Karpas-422 (cell line): ENCODE measurements at regions not wholly inside any gene's neighbourhood (a gene's known extent, or its start where the extent isn't known, plus 50 kb on each side); places are given as distances from the start of the nearest gene placed in this dataset.

Experiments used
- DNase-seq: peaks from one replicate; pipeline ENCODE4 v3.0.0-alpha.2; 2015
- H2AFZ ChIP-seq: fragments of 200-600 bp; sonication (generic); 2 replicates; pipeline ENCODE4 v1.6.1; 2014; ENCODE audit warnings: antibody characterized with exemption, low read length, mixed read lengths
- H3K27ac ChIP-seq: fragments of 200-600 bp; sonication (generic); 2 replicates; pipeline ENCODE4 v1.5.1; 2014; ENCODE audit warnings: mild to moderate bottlenecking, low read length, moderate library complexity
- H3K27me3 ChIP-seq: fragments of 200-600 bp; sonication (generic); 2 replicates; pipeline ENCODE4 v1.6.1; 2014; ENCODE audit warnings: low read length, mixed read lengths
- H3K36me3 ChIP-seq: fragments of 200-600 bp; sonication (generic); 2 replicates; pipeline ENCODE4 v1.6.1; 2014; ENCODE audit warnings: low read length, mixed read lengths; ENCODE audit not compliant: insufficient read depth
- H3K4me1 ChIP-seq: fragments of 200-600 bp; sonication (generic); 2 replicates; pipeline ENCODE4 v1.6.1; 2014; ENCODE audit warnings: mild to moderate bottlenecking, low read length, mixed read lengths
- H3K4me2 ChIP-seq: fragments of 200-600 bp; sonication (generic); 2 replicates; pipeline ENCODE4 v1.6.1; 2014; ENCODE audit warnings: low read length, low read depth, mild to moderate bottlenecking; ENCODE audit not compliant: poor library complexity, severe bottlenecking
- H3K4me3 ChIP-seq: fragments of 200-600 bp; sonication (generic); 2 replicates; pipeline ENCODE4 v1.5.1; 2014; ENCODE audit warnings: mild to moderate bottlenecking, antibody characterized with exemption, low read length, mixed read lengths
- H3K79me2 ChIP-seq: fragments of 200-600 bp; sonication (generic); 2 replicates; pipeline ENCODE4 v1.6.1; 2014; ENCODE audit warnings: mild to moderate bottlenecking, low read length, mixed read lengths
- H3K9ac ChIP-seq: fragments of 200-600 bp; sonication (generic); 2 replicates; pipeline ENCODE4 v1.6.0; 2014; ENCODE audit warnings: low read length
- H3K9me2 ChIP-seq: fragments of 200-600 bp; sonication (generic), shearing (Covaris generic); replicated peaks from 2 replicates; pipeline ENCODE4 v1.6.0; 2014; ENCODE audit warnings: mild to moderate bottlenecking, low read length, moderate library complexity; ENCODE audit not compliant: insufficient read depth
- H3K9me3 ChIP-seq: fragments of 300-700, 200-600 bp; sonication (generic); 2 replicates; pipeline ENCODE4 v1.6.1; 2014; ENCODE audit warnings: low read length, mixed read lengths
- H4K20me1 ChIP-seq: fragments of 200-600 bp; sonication (generic); 2 replicates; pipeline ENCODE4 v1.6.1; 2014; ENCODE audit warnings: mild to moderate bottlenecking, antibody characterized with exemption, low read length, low read depth; ENCODE audit not compliant: insufficient read depth

- H3K79me2 ChIP-seq: no peaks in the 10 kb centered on the region
- no peak overlapping the region for H3K4me3 ChIP-seq
- no peaks in the 10 kb centered on the region for H4K20me1 ChIP-seq
- H3K9ac ChIP-seq: no peak overlapping the region
- no peak for DNase-seq
- H3K27ac ChIP-seq: no peak overlapping the region
- H2AFZ ChIP-seq: no peak overlapping the region
- no peak overlapping the region for H3K4me2 ChIP-seq
- H3K9me3 ChIP-seq: peaks cover 49% of the 10 kb centered on the region
- H3K9me2 ChIP-seq: no peaks in the 10 kb centered on the region
- no peaks in the 10 kb centered on the region for H3K4me1 ChIP-seq
- H3K27me3 ChIP-seq: no peaks in the 10 kb centered on the region
- no peaks in the 10 kb centered on the region for H3K36me3 ChIP-seq
Observed at GRCh38 chr20:55211481-55211880, 736.1 kb downstream of the DOK5 start.

GRCh38 chr20:55205665-55206064 is 730.3 kb downstream of the DOK5 start:
- H3K9me3 ChIP-seq: peaks cover 56% of the 10 kb centered on the region
- H3K27ac ChIP-seq: no peak overlapping the region
- no peaks in the 10 kb centered on the region for H3K27me3 ChIP-seq
- H3K4me2 ChIP-seq: no peak overlapping the region
- no peaks in the 10 kb centered on the region for H3K9me2 ChIP-seq
- H3K79me2 ChIP-seq: no peaks in the 10 kb centered on the region
- no peak overlapping the region for H2AFZ ChIP-seq
- H4K20me1 ChIP-seq: no peaks in the 10 kb centered on the region
- no peak overlapping the region for H3K4me3 ChIP-seq
- no peaks in the 10 kb centered on the region for H3K4me1 ChIP-seq
- no peak overlapping the region for H3K9ac ChIP-seq
- H3K36me3 ChIP-seq: no peaks in the 10 kb centered on the region
- DNase-seq: no peak

- Histone ChIP-seq H3K27ac (no peak overlapping the region), H3K36me3 (no peaks in the 10 kb centered on the region), H3K27me3 (no peaks in the 10 kb centered on the region), H3K9me2 (no peaks in the 10 kb centered on the region), H2AFZ (no peak overlapping the region), H3K79me2 (no peaks in the 10 kb centered on the region), H3K9me3 (peaks cover 28% of the 10 kb centered on the region), H4K20me1 (no peaks in the 10 kb centered on the region), H3K4me1 (no peaks in the 10 kb centered on the region), H3K4me2 (no peak overlapping the region), H3K9ac (no peak overlapping the region), H3K4me3 (no peak overlapping the region)
- no peak for DNase-seq
Observed at GRCh38 chr20:55200317-55200716, 724.9 kb downstream of the DOK5 start.

GRCh38 chr20:55194947-55195346 is 719.6 kb downstream of the DOK5 start:
- Histone ChIP-seq H3K36me3 (no peaks in the 10 kb centered on the region), H3K4me3 (no peak overlapping the region), H2AFZ (no peak overlapping the region), H3K9ac (no peak overlapping the region), H3K27me3 (no peaks in the 10 kb centered on the region), H3K9me3 (peaks cover 23% of the 10 kb centered on the region), H3K4me1 (no peaks in the 10 kb centered on the region), H3K27ac (no peak overlapping the region), H4K20me1 (no peaks in the 10 kb centered on the region), H3K79me2 (no peaks in the 10 kb centered on the region), H3K9me2 (no peaks in the 10 kb centered on the region), H3K4me2 (no peak overlapping the region)
- DNase-seq: no peak

GRCh38 chr20:55186228-55186627 is 710.8 kb downstream of the DOK5 start:
- no peak for DNase-seq
- Histone ChIP-seq H3K4me3 (no peak overlapping the region), H3K79me2 (no peaks in the 10 kb centered on the region), H4K20me1 (no peaks in the 10 kb centered on the region), H3K9me3 (peaks cover 32% of the 10 kb centered on the region), H3K27me3 (no peaks in the 10 kb centered on the region), H3K4me1 (no peaks in the 10 kb centered on the region), H3K9me2 (no peaks in the 10 kb centered on the region), H3K36me3 (no peaks in the 10 kb centered on the region), H3K4me2 (no peak overlapping the region), H3K27ac (no peak overlapping the region), H3K9ac (no peak overlapping the region), H2AFZ (no peak overlapping the region)

- Histone ChIP-seq H3K9me3 (peaks cover 30% of the 10 kb centered on the region), H3K4me1 (no peaks in the 10 kb centered on the region), H3K27ac (no peak overlapping the region), H3K4me3 (no peak overlapping the region), H3K27me3 (no peaks in the 10 kb centered on the region), H3K9ac (no peak overlapping the region), H4K20me1 (no peaks in the 10 kb centered on the region), H3K4me2 (no peak overlapping the region), H3K36me3 (no peaks in the 10 kb centered on the region), H3K79me2 (no peaks in the 10 kb centered on the region), H2AFZ (no peak overlapping the region), H3K9me2 (no peaks in the 10 kb centered on the region)
- no peak for DNase-seq
Observed at GRCh38 chr20:55175081-55175480, 699.7 kb downstream of the DOK5 start.

GRCh38 chr20:55174635-55175034 is 699.2 kb downstream of the DOK5 start:
- H2AFZ ChIP-seq: no peak overlapping the region
- H3K27me3 ChIP-seq: no peaks in the 10 kb centered on the region
- H3K4me2 ChIP-seq: no peak overlapping the region
- no peak overlapping the region for H3K9ac ChIP-seq
- no peak overlapping the region for H3K4me3 ChIP-seq
- no peak overlapping the region for H3K27ac ChIP-seq
- H3K36me3 ChIP-seq: no peaks in the 10 kb centered on the region
- peaks cover 32% of the 10 kb centered on the region for H3K9me3 ChIP-seq
- no peaks in the 10 kb centered on the region for H3K9me2 ChIP-seq
- H3K4me1 ChIP-seq: no peaks in the 10 kb centered on the region
- H3K79me2 ChIP-seq: no peaks in the 10 kb centered on the region
- no peaks in the 10 kb centered on the region for H4K20me1 ChIP-seq
- DNase-seq: no peak

- Histone ChIP-seq H3K9ac (no peak overlapping the region), H3K27ac (no peak overlapping the region), H3K4me1 (no peaks in the 10 kb centered on the region), H3K9me2 (no peaks in the 10 kb centered on the region), H3K27me3 (no peaks in the 10 kb centered on the region), H3K79me2 (no peaks in the 10 kb centered on the region), H3K9me3 (peaks cover 31% of the 10 kb centered on the region), H3K4me3 (no peak overlapping the region), H3K4me2 (no peak overlapping the region), H4K20me1 (no peaks in the 10 kb centered on the region), H3K36me3 (no peaks in the 10 kb centered on the region), H2AFZ (no peak overlapping the region)
- no peak for DNase-seq
Observed at GRCh38 chr20:55174172-55174571, 698.8 kb downstream of the DOK5 start.

GRCh38 chr20:55173601-55174000 is 698.2 kb downstream of the DOK5 start:
- H3K4me1 ChIP-seq: no peaks in the 10 kb centered on the region
- no peaks in the 10 kb centered on the region for H3K9me2 ChIP-seq
- no peaks in the 10 kb centered on the region for H3K36me3 ChIP-seq
- no peak overlapping the region for H3K4me2 ChIP-seq
- no peak overlapping the region for H3K4me3 ChIP-seq
- no peak overlapping the region for H3K27ac ChIP-seq
- H3K79me2 ChIP-seq: no peaks in the 10 kb centered on the region
- H3K9me3 ChIP-seq: peaks cover 29% of the 10 kb centered on the region
- H3K27me3 ChIP-seq: no peaks in the 10 kb centered on the region
- no peak overlapping the region for H3K9ac ChIP-seq
- no peak overlapping the region for H2AFZ ChIP-seq
- no peaks in the 10 kb centered on the region for H4K20me1 ChIP-seq
- no peak for DNase-seq
